ENCODE measurements at regions not wholly inside any gene's neighbourhood (a gene's known extent, or its start where the extent isn't known, plus 50 kb on each side); places are given as distances from the start of the nearest gene placed in this dataset.

- no peak overlapping the region for H3K4me3 ChIP-seq
- no peaks in the 10 kb centered on the region for H3K9me3 ChIP-seq
- no peaks in the 10 kb centered on the region for H3K36me3 ChIP-seq
- no peak for DNase-seq
- no peak overlapping the region for H3K27ac ChIP-seq
- TF ChIP-seq POLR2A (IDR thresholded peaks at IDR 0.05), result no peak
- H3K27me3 ChIP-seq, result no peaks in the 10 kb centered on the region
- intact Hi-C loops (cut with DNase I; ENCODE audit: low total_unique reads), result no loop called here
- in situ Hi-C loops (cut with MboI; ENCODE audit: low pct_ligation_motif_present in 1 of 4, low pct_unique_long_range_greater_than_20kb in 1 of 4, low sequenced_read_pairs in 3 of 4), result no loop called here
- peaks cover 0 to 6% (median 0%) of the 10 kb centered on the region in 4 donors for H3K4me1 ChIP-seq
These were observed 178.5 kb downstream of the DAD1 start for GRCh38 chr14:22410497-22410896.

- 69 to 89% methylated on average over 2 to 3 of the region's 3 CpGs for WGBS, 2 donors (ENCODE audit: low coverage in 1 of 2)
- Histone ChIP-seq H3K9me3 (no peaks in the 10 kb centered on the region), H3K27ac (no peak overlapping the region), H3K36me3 (no peaks in the 10 kb centered on the region), H3K4me1 (peaks cover 0 to 6% (median 0%) of the 10 kb centered on the region in 4 donors), H3K27me3 (no peaks in the 10 kb centered on the region), H3K4me3 (no peak overlapping the region)
- in situ Hi-C loops (cut with MboI; ENCODE audit: low pct_ligation_motif_present in 1 of 4, low pct_unique_long_range_greater_than_20kb in 1 of 4, low sequenced_read_pairs in 3 of 4), result no loop called here
- intact Hi-C loops (cut with DNase I; ENCODE audit: low total_unique reads), result no loop called here
- DNase-seq, result no peak
- TF ChIP-seq POLR2A (IDR thresholded peaks at IDR 0.05) (no peak), EP300 (IDR thresholded peaks at IDR 0.05; ENCODE audit: low read depth) (no peak), POLR2AphosphoS5 (IDR thresholded peaks at IDR 0.05) (no peak), CTCF (IDR thresholded peaks at IDR 0.05) (no peak)
These were observed 180.0 kb downstream of the DAD1 start for GRCh38 chr14:22409006-22409405.

GRCh38 chr14:22408547-22408946 lies 180.5 kb downstream of the DAD1 start:
- 100% methylated on average over 2 of the region's 2 CpGs for WGBS, 2 donors (ENCODE audit: low coverage in 1 of 2)
- peaks cover 0 to 6% (median 0%) of the 10 kb centered on the region in 4 donors for H3K4me1 ChIP-seq
- in situ Hi-C loops (cut with MboI; ENCODE audit: low pct_ligation_motif_present in 1 of 4, low pct_unique_long_range_greater_than_20kb in 1 of 4, low sequenced_read_pairs in 3 of 4) (no loop called here), intact Hi-C loops (cut with DNase I; ENCODE audit: low total_unique reads) (no loop called here)
- no peak overlapping the region for H3K27ac ChIP-seq
- DNase-seq, result no peak
- no peak overlapping the region for H3K4me3 ChIP-seq
- no peaks in the 10 kb centered on the region for H3K27me3 ChIP-seq
- no peaks in the 10 kb centered on the region for H3K9me3 ChIP-seq
- TF ChIP-seq POLR2AphosphoS5 (IDR thresholded peaks at IDR 0.05) (no peak), CTCF (IDR thresholded peaks at IDR 0.05) (no peak), POLR2A (IDR thresholded peaks at IDR 0.05) (no peak)
- no peaks in the 10 kb centered on the region for H3K36me3 ChIP-seq

- no peaks in the 10 kb centered on the region for H3K27me3 ChIP-seq
- H3K4me1 ChIP-seq, result peaks cover 0 to 6% (median 0%) of the 10 kb centered on the region in 4 donors
- no peak for DNase-seq
- H3K36me3 ChIP-seq, result no peaks in the 10 kb centered on the region
- intact Hi-C loops (cut with DNase I; ENCODE audit: low total_unique reads), result no loop called here
- no peak overlapping the region for H3K4me3 ChIP-seq
- 85 to 97% methylated on average over 5 to 6 of the region's 6 CpGs for WGBS, 2 donors (ENCODE audit: low coverage in 1 of 2)
- in situ Hi-C loops (cut with MboI; ENCODE audit: low pct_ligation_motif_present in 1 of 4, low pct_unique_long_range_greater_than_20kb in 1 of 4, low sequenced_read_pairs in 3 of 4), result no loop called here
- no peak for TF ChIP-seq POLR2A (IDR thresholded peaks at IDR 0.05)
- no peak for TF ChIP-seq EP300 (IDR thresholded peaks at IDR 0.05; ENCODE audit: low read depth)
- TF ChIP-seq POLR2AphosphoS5 (IDR thresholded peaks at IDR 0.05), result no peak
- TF ChIP-seq CTCF (IDR thresholded peaks at IDR 0.05), result no peak
- no peak overlapping the region for H3K27ac ChIP-seq
- H3K9me3 ChIP-seq, result no peaks in the 10 kb centered on the region
These were observed 182.0 kb downstream of the DAD1 start for GRCh38 chr14:22407033-22407432.

GRCh38 chr14:22405201-22405600 lies 183.8 kb downstream of the DAD1 start:
- Histone ChIP-seq H3K36me3 (no peaks in the 10 kb centered on the region), H3K4me3 (no peak overlapping the region), H3K9me3 (no peaks in the 10 kb centered on the region), H3K27me3 (no peaks in the 10 kb centered on the region), H3K27ac (no peak overlapping the region), H3K4me1 (peaks cover 0 to 1% (median 0%) of the 10 kb centered on the region in 4 donors)
- no peak for DNase-seq
- no peak for TF ChIP-seq CTCF (IDR thresholded peaks at IDR 0.05)
- no peak for TF ChIP-seq POLR2A (IDR thresholded peaks at IDR 0.05)
- TF ChIP-seq POLR2AphosphoS5 (IDR thresholded peaks at IDR 0.05), result no peak
- TF ChIP-seq EP300 (IDR thresholded peaks at IDR 0.05; ENCODE audit: low read depth), result no peak
- 57 to 75% methylated on average over 1 of the region's 1 CpG for WGBS, 2 donors (ENCODE audit: low coverage in 1 of 2)
- intact Hi-C loops (cut with DNase I; ENCODE audit: low total_unique reads) (no loop called here), in situ Hi-C loops (cut with MboI; ENCODE audit: low pct_ligation_motif_present in 1 of 4, low pct_unique_long_range_greater_than_20kb in 1 of 4, low sequenced_read_pairs in 3 of 4) (no loop called here)
